ENCODE measurements at regions not wholly inside any gene's neighbourhood (a gene's known extent, or its start where the extent isn't known, plus 50 kb on each side); places are given as distances from the start of the nearest gene placed in this dataset.

- no peak overlapping the region for H2AFZ ChIP-seq (ENCODE audit: low read depth, low read length)
- no peak overlapping the region for H3K4me2 ChIP-seq (ENCODE audit: insufficient read depth, low read length)
- no peak for FAIRE-seq
- H3K4me1 ChIP-seq (ENCODE audit: control insufficient read depth, extremely low read depth, insufficient read depth, low read length), result no peaks in the 10 kb centered on the region
- H3K27ac ChIP-seq (ENCODE audit: insufficient read depth, low read depth, low read length), result no peak overlapping the region
- intact Hi-C loops (cut with micrococcal nuclease), result no loop called here
- H3K9ac ChIP-seq (replicated peaks; ENCODE audit: extremely low read depth, insufficient read depth, low read length), result no peak overlapping the region
- no peaks in the 10 kb centered on the region for H3K36me3 ChIP-seq (ENCODE audit: control insufficient read depth in 2 of 2, extremely low read depth in 1 of 2, insufficient read depth in 2 of 2, low read length in 2 of 2)
- TF ChIP-seq POLR2AphosphoS5 (IDR thresholded peaks at IDR 0.05; ENCODE audit: insufficient read depth, low read depth, low read length), result no peak
- TF ChIP-seq, protein P1, sequence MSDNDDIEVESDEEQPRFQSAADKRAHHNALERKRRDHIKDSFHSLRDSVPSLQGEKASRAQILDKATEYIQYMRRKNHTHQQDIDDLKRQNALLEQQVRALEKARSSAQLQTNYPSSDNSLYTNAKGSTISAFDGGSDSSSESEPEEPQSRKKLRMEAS (IDR thresholded peaks at IDR 0.05; ENCODE audit: insufficient read depth, insufficient read length), result no peak
- no peak for TF ChIP-seq FOS (IDR thresholded peaks at IDR 0.05; ENCODE audit: borderline replicate concordance, insufficient read depth, low read length)
- no peaks in the 10 kb centered on the region for H3K9me1 ChIP-seq (replicated peaks; ENCODE audit: control insufficient read depth, extremely low read depth, insufficient read depth, low read length)
- ChIA-PET CTCF (interaction anchor here (0.7 kb wide), 1 partner anchor 440 kb away, joined by 3 read pairs; no protein-coding TSS in a partner anchor), POLR2A (no interaction called here)
- no peaks in the 10 kb centered on the region for H3K9me3 ChIP-seq (replicated peaks; ENCODE audit: control insufficient read depth, insufficient read depth, low read length)
- no peaks in the 10 kb centered on the region for H3K79me2 ChIP-seq (ENCODE audit: control insufficient read depth, insufficient read depth, low read length)
- dilution Hi-C loops (cut with MboI; ENCODE audit: extremely low pct_ligation_motif_present, low sequenced_read_pairs), result no loop called here
- H3K4me3 ChIP-seq (replicated peaks in 1 of 3; ENCODE audit: insufficient read depth in 1 of 3, low read depth in 1 of 3, low read length in 3 of 3), result no peak overlapping the region
- no peak for DNase-seq (ENCODE audit: low read depth, low spot score)
- peaks cover 5 to 8% of the 10 kb centered on the region in 2 experiments for H3K27me3 ChIP-seq (ENCODE audit: control insufficient read depth in 2 of 2, insufficient read depth in 2 of 2, low read length in 2 of 2)
- H4K20me1 ChIP-seq (replicated peaks; ENCODE audit: control insufficient read depth, extremely low read depth, insufficient read depth, low read length), result no peaks in the 10 kb centered on the region
- BruUV-seq (replicated peaks), result no TSS peak
Measured at GRCh38 chr1:10947691-10948462, 64.6 kb upstream of the TARDBP start.

GRCh38 chr1:10948463-10948775 lies 64.0 kb upstream of the TARDBP start:
- no peak for FAIRE-seq
- intact Hi-C loops (cut with micrococcal nuclease), result no loop called here
- no peak overlapping the region for H3K9ac ChIP-seq (replicated peaks; ENCODE audit: extremely low read depth, insufficient read depth, low read length)
- no peaks in the 10 kb centered on the region for H3K9me1 ChIP-seq (replicated peaks; ENCODE audit: control insufficient read depth, extremely low read depth, insufficient read depth, low read length)
- no peak for DNase-seq (ENCODE audit: low read depth, low spot score)
- H3K27me3 ChIP-seq (ENCODE audit: control insufficient read depth in 2 of 2, insufficient read depth in 2 of 2, low read length in 2 of 2), result peaks cover 2 to 8% of the 10 kb centered on the region in 2 experiments
- TF ChIP-seq, protein P1 (IDR thresholded peaks at IDR 0.05; ENCODE audit: insufficient read depth, insufficient read length), result no peak
- TF ChIP-seq MYC (IDR thresholded peaks at IDR 0.05; ENCODE audit: low read depth, low read length), result no peak
- ChIA-PET CTCF (interaction anchor here (0.9 kb wide), 1 partner anchor 15 kb away, joined by 3 read pairs; no protein-coding TSS in a partner anchor), POLR2A (no interaction called here)
- H2AFZ ChIP-seq (ENCODE audit: low read depth, low read length), result no peak overlapping the region
- no peak overlapping the region for H3K4me2 ChIP-seq (ENCODE audit: insufficient read depth, low read length)
- H3K36me3 ChIP-seq (ENCODE audit: control insufficient read depth in 2 of 2, extremely low read depth in 1 of 2, insufficient read depth in 2 of 2, low read length in 2 of 2), result no peaks in the 10 kb centered on the region
- no peaks in the 10 kb centered on the region for H3K4me1 ChIP-seq (ENCODE audit: control insufficient read depth, extremely low read depth, insufficient read depth, low read length)
- H3K79me2 ChIP-seq (ENCODE audit: control insufficient read depth, insufficient read depth, low read length), result no peaks in the 10 kb centered on the region
- H3K9me3 ChIP-seq (replicated peaks; ENCODE audit: control insufficient read depth, insufficient read depth, low read length), result no peaks in the 10 kb centered on the region
- no peak overlapping the region for H3K27ac ChIP-seq (ENCODE audit: insufficient read depth, low read depth, low read length)
- H3K4me3 ChIP-seq (replicated peaks in 1 of 3; ENCODE audit: insufficient read depth in 1 of 3, low read depth in 1 of 3, low read length in 3 of 3), result no peak overlapping the region
- no peaks in the 10 kb centered on the region for H4K20me1 ChIP-seq (replicated peaks; ENCODE audit: control insufficient read depth, extremely low read depth, insufficient read depth, low read length)
- no TSS peak for BruUV-seq (replicated peaks)
- dilution Hi-C loops (cut with MboI; ENCODE audit: extremely low pct_ligation_motif_present, low sequenced_read_pairs), result no loop called here
